ENCODE measurements at regions not wholly inside any gene's neighbourhood (a gene's known extent, or its start where the extent isn't known, plus 50 kb on each side); places are given as distances from the start of the nearest gene placed in this dataset.

DNA sequence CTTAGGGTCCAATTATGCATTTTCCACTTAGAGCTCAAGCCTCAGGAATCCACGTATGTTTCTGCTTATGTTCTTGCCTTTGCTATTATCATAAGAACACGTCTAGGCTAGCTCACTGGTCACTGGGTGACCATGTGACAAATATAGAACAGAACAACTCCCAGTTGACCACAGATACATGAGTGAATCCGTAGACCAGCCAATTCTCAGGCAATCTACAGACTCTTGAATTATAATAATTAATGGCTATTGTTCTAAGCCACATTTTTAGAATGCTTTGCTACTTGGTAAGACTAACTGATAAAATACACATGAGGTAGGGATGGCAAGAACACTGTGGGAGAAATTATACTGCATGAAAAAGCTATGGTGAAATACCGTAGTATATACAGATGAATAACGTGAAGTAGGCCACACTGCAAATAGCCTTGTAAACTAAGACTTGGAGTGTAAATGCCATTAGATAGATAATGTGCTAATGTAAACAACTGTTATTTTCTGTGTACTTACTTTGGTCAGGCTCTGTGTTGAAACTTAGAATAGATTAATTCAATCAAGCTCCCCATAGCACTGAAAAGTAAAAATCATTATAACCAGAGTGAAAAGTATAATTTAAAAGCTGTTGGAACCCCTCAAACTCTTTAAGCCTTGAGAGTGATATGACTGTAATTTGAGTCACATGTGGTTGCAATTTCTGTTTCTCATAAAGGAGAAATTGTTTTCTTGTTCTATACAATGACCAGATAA is 366.2 kb upstream of the CCDC179 start:
- no peak overlapping the region for H2AFZ ChIP-seq
- no peak overlapping the region for H3K4me2 ChIP-seq (ENCODE audit: unreplicated experiment)
- H3K9ac ChIP-seq: no peak overlapping the region
- H3F3A ChIP-seq (ENCODE audit: insufficient read depth): peaks cover 20% of the 10 kb centered on the region; the same call in 1 of the 2 replicates
- in situ Hi-C loops (cut with MboI): no loop called here
- WGBS, 2 experiments (ENCODE audit: low coverage in 1 of 2, low lambda C conversion rate in 2 of 2, missing lambda C conversion rate in 2 of 2): 50 to 54% methylated on average over 5 of the region's 5 CpGs
- H3K36me3 ChIP-seq (ENCODE audit: low read depth): no peaks in the 10 kb centered on the region
- H3K4me1 ChIP-seq (ENCODE audit: insufficient read depth): peaks cover 13% of the 10 kb centered on the region
- peak overlapping the region; percentile 21; the same call in 1 of the 2 replicates for H3K27ac ChIP-seq
- H3K9me3 ChIP-seq (ENCODE audit: low read depth): no peaks in the 10 kb centered on the region
- no peaks in the 10 kb centered on the region for H3K79me2 ChIP-seq (ENCODE audit: insufficient read depth)
- no peak for TF ChIP-seq EZH2 (IDR thresholded peaks at IDR 0.05; ENCODE audit: insufficient read depth, poor library complexity, severe bottlenecking)
- TF ChIP-seq EZH2phosphoT487 (IDR thresholded peaks at IDR 0.05; ENCODE audit: insufficient read depth, low read depth): no peak
- H3K4me3 ChIP-seq: no peak overlapping the region
- H4K20me1 ChIP-seq (ENCODE audit: insufficient read depth): no peaks in the 10 kb centered on the region
- no peaks in the 10 kb centered on the region for H3K9me2 ChIP-seq (ENCODE audit: insufficient read depth)
- DNase-seq: peak; percentile 53
- no peaks in the 10 kb centered on the region for H3K27me3 ChIP-seq (replicated peaks; ENCODE audit: insufficient read depth)

GRCh38 chr11:23227078-23227445 is 366.8 kb upstream of the CCDC179 start:
- no peak for DNase-seq
- Histone ChIP-seq H2AFZ (no peak overlapping the region), H3K4me1 (ENCODE audit: insufficient read depth) (peaks cover 13% of the 10 kb centered on the region)

GRCh38 chr11:23232652-23233051 is 372.4 kb upstream of the CCDC179 start:
- no peak overlapping the region for H2AFZ ChIP-seq
- peak; percentile 4 for DNase-seq
- no peaks in the 10 kb centered on the region for H4K20me1 ChIP-seq (ENCODE audit: insufficient read depth)
- H3K9ac ChIP-seq: no peak overlapping the region
- no peak overlapping the region for H3K27ac ChIP-seq
- H3K9me3 ChIP-seq (ENCODE audit: low read depth): no peaks in the 10 kb centered on the region
- peak overlapping the region; percentile 46 for H3K4me2 ChIP-seq (ENCODE audit: unreplicated experiment)
- H3K36me3 ChIP-seq (ENCODE audit: low read depth): no peaks in the 10 kb centered on the region
- H3K4me3 ChIP-seq: no peak overlapping the region
- in situ Hi-C loops (cut with MboI): no loop called here
- no peaks in the 10 kb centered on the region for H3K27me3 ChIP-seq (replicated peaks; ENCODE audit: insufficient read depth)
- H3K9me2 ChIP-seq (ENCODE audit: insufficient read depth): no peaks in the 10 kb centered on the region
- no peaks in the 10 kb centered on the region for H3K79me2 ChIP-seq (ENCODE audit: insufficient read depth)
- no peak for TF ChIP-seq EZH2phosphoT487 (IDR thresholded peaks at IDR 0.05; ENCODE audit: insufficient read depth, low read depth)
- no peak for TF ChIP-seq EZH2 (IDR thresholded peaks at IDR 0.05; ENCODE audit: insufficient read depth, poor library complexity, severe bottlenecking)
- H3F3A ChIP-seq (ENCODE audit: insufficient read depth): peaks cover 13% of the 10 kb centered on the region; the same call in 1 of the 2 replicates
- H3K4me1 ChIP-seq (ENCODE audit: insufficient read depth): peaks cover 23% of the 10 kb centered on the region

More at GRCh38 chr11:23227078-23227445, 366.8 kb upstream of the CCDC179 start:
- 32 to 34% methylated on average over 3 of the region's 3 CpGs for WGBS, 2 experiments (ENCODE audit: low coverage in 1 of 2, low lambda C conversion rate in 2 of 2, missing lambda C conversion rate in 2 of 2)
- H3K4me3 ChIP-seq: no peak overlapping the region
- no peaks in the 10 kb centered on the region for H3K36me3 ChIP-seq (ENCODE audit: low read depth)
- H3K9ac ChIP-seq: no peak overlapping the region
- no peaks in the 10 kb centered on the region for H3K9me2 ChIP-seq (ENCODE audit: insufficient read depth)
- no peaks in the 10 kb centered on the region for H3K27me3 ChIP-seq (replicated peaks; ENCODE audit: insufficient read depth)
- H3F3A ChIP-seq (ENCODE audit: insufficient read depth): peaks cover 20% of the 10 kb centered on the region; the same call in 1 of the 2 replicates
- no peaks in the 10 kb centered on the region for H3K9me3 ChIP-seq (ENCODE audit: low read depth)
- peak overlapping the region; percentile 21; the same call in 1 of the 2 replicates for H3K27ac ChIP-seq
- TF ChIP-seq EZH2phosphoT487 (IDR thresholded peaks at IDR 0.05; ENCODE audit: insufficient read depth, low read depth): no peak
- TF ChIP-seq EZH2 (IDR thresholded peaks at IDR 0.05; ENCODE audit: insufficient read depth, poor library complexity, severe bottlenecking): no peak
- in situ Hi-C loops (cut with MboI): no loop called here
- no peak overlapping the region for H3K4me2 ChIP-seq (ENCODE audit: unreplicated experiment)
- no peaks in the 10 kb centered on the region for H3K79me2 ChIP-seq (ENCODE audit: insufficient read depth)
- H4K20me1 ChIP-seq (ENCODE audit: insufficient read depth): no peaks in the 10 kb centered on the region

GRCh38 chr11:23233075-23233474 is 372.8 kb upstream of the CCDC179 start:
- peak overlapping the region; percentile 46 for H3K4me2 ChIP-seq (ENCODE audit: unreplicated experiment)
- H3K27me3 ChIP-seq (replicated peaks; ENCODE audit: insufficient read depth): no peaks in the 10 kb centered on the region
- H4K20me1 ChIP-seq (ENCODE audit: insufficient read depth): no peaks in the 10 kb centered on the region
- H3K27ac ChIP-seq: no peak overlapping the region
- H3K4me1 ChIP-seq (ENCODE audit: insufficient read depth): peaks cover 23% of the 10 kb centered on the region
- H3K36me3 ChIP-seq (ENCODE audit: low read depth): no peaks in the 10 kb centered on the region
- H3K4me3 ChIP-seq: no peak overlapping the region
- WGBS, 2 experiments (ENCODE audit: low coverage in 1 of 2, low lambda C conversion rate in 2 of 2, missing lambda C conversion rate in 2 of 2): 0 to 5% methylated on average over 3 of the region's 3 CpGs
- in situ Hi-C loops (cut with MboI): no loop called here
- H3F3A ChIP-seq (ENCODE audit: insufficient read depth): peaks cover 13% of the 10 kb centered on the region; the same call in 1 of the 2 replicates
- H3K9me2 ChIP-seq (ENCODE audit: insufficient read depth): no peaks in the 10 kb centered on the region
- no peak overlapping the region for H3K9ac ChIP-seq
- H3K9me3 ChIP-seq (ENCODE audit: low read depth): no peaks in the 10 kb centered on the region
- peak; percentile 57 for DNase-seq
- no peak overlapping the region for H2AFZ ChIP-seq
- 0 out of 2 replicates have a peak, but pooled peaks have one; percentile 38 for TF ChIP-seq EZH2phosphoT487 (IDR thresholded peaks at IDR 0.05; ENCODE audit: insufficient read depth, low read depth)
- TF ChIP-seq EZH2 (IDR thresholded peaks at IDR 0.05; ENCODE audit: insufficient read depth, poor library complexity, severe bottlenecking): no peak
- H3K79me2 ChIP-seq (ENCODE audit: insufficient read depth): no peaks in the 10 kb centered on the region

Measured in GM23248 (cell line).